Activated T-helper 2 cell treated with anti-CD3 and anti-CD28 coated beads, Interferon-gamma antibody, Interleukin-2, Interleukin-4, amounts not matched to agents 10 μg/mL and 5 μg/mL and 100 μg/mL, durations not matched to agents 14 hours and 24 hours and 36 hours (primary cell): ENCODE measurements at regions not wholly inside any gene's neighbourhood (a gene's known extent, or its start where the extent isn't known, plus 50 kb on each side); places are given as distances from the start of the nearest gene placed in this dataset.

Experiments used
- DNase-seq: peaks from one replicate; pipeline ENCODE4 v3.0.0; 2021; ENCODE audit warnings: low spot score
- H3K27ac Mint-ChIP-seq: one replicate; pipeline ENCODE4 v1.8.0; 2021; ENCODE audit warnings: mixed read lengths
- H3K27me3 Mint-ChIP-seq: one replicate; pipeline ENCODE4 v1.8.0; 2021; ENCODE audit warnings: low read depth, mixed read lengths
- H3K36me3 Mint-ChIP-seq: one replicate; pipeline ENCODE4 v1.8.0; 2021; ENCODE audit warnings: low read depth, mixed read lengths
- H3K4me1 Mint-ChIP-seq: one replicate; pipeline ENCODE4 v1.8.0; 2021; ENCODE audit warnings: low read depth, mixed read lengths
- H3K4me3 Mint-ChIP-seq: one replicate; pipeline ENCODE4 v1.8.0; 2021; ENCODE audit warnings: low read depth, mild to moderate bottlenecking, moderate library complexity, mixed read lengths
- H3K9me3 Mint-ChIP-seq: one replicate; pipeline ENCODE4 v1.8.0; 2021; ENCODE audit warnings: mixed read lengths
- intact Hi-C: fragments of 100-400 bp; cut with micrococcal nuclease; formaldehyde crosslinking; loops from one replicate; pipeline ENCODE4 v1.15.1; 2023

DNA sequence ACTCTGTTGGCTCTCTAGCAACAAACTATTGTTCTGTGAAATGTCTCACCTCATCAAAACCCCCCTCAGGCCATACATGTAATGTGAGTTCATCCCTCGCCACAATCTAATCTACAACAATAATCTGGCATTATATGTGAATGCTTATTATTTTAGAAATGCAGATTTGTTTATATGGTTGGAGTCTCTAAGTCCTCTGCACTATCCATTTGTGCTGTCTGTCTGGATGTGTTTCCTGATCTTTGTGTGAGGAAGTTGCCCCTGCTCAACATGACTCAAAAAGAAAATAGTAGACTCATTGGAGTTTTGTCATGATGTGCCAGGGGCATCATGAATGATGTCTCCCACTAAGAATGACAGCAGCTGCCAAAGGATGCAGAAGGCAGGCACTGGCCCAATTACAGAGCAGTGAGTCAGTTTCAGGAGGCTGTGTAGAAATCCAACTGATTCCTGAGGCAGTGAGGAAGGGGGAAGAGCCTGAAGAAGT lies 161.6 kb upstream of the PDZRN3 start:
- DNase-seq, result no peak
- Mint-ChIP-seq H3K9me3 (no peaks in the 10 kb centered on the region), H3K27ac (no peak overlapping the region), H3K27me3 (no peaks in the 10 kb centered on the region), H3K4me3 (no peak overlapping the region), H3K4me1 (no peaks in the 10 kb centered on the region), H3K36me3 (no peaks in the 10 kb centered on the region)
- intact Hi-C loops, result no loop called here

DNA sequence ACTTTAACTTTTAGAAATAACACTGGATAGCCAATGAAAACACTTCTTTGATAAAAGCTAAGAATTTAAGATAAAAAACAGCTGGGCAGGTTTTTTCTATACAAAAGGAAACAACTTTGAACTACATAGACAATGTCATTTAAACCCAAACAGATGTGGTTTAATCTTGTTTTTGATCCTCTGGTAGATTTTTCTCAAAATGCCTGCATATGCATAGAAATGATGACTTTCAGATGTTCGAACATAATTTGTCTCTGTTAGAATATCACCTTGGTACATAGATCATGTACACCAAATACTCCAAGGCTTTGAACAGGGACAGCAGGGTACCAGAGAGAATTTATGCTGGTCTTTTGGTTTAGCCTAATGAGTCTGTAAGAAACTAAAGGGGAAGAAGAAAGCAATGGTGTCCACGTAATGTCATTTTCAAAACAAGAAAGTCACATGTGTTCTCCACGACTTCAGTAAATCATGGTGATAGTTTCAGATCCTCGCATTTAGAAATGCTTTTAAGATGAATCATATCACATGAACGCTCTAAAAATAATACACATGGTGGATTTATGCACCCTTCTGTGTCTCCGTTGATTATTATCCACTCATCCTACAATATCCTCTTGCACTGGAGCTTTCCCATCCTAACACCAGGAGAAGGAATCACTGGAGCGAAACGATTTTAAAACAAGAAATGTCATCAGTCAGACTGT lies 160.1 kb upstream of the PDZRN3 start:
- intact Hi-C loops, result no loop called here
- Mint-ChIP-seq H3K36me3 (no peaks in the 10 kb centered on the region), H3K4me3 (no peak overlapping the region), H3K27ac (no peak overlapping the region), H3K4me1 (no peaks in the 10 kb centered on the region), H3K27me3 (no peaks in the 10 kb centered on the region), H3K9me3 (no peaks in the 10 kb centered on the region)
- DNase-seq, result no peak

DNA sequence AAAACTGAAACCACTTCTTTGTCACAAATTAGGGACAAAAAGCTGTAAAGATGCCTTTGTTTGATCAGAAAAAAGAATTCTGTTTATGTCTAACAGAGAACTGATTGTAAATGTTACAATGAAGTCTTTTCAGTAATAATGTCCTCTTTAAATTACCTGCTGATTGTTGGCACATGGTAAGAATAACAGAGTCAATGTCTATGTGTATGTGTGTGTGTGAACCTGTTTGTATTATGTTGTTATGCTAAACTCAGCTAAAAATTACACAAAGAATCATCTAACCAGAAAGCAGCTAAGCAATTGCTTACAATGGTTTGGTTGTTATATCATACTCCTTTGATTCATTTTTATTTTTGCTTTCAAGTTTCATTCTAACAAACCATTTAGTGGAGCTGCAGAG lies 159.1 kb upstream of the PDZRN3 start:
- Mint-ChIP-seq H3K27me3 (no peaks in the 10 kb centered on the region), H3K4me1 (no peaks in the 10 kb centered on the region), H3K4me3 (no peak overlapping the region), H3K36me3 (no peaks in the 10 kb centered on the region), H3K9me3 (no peaks in the 10 kb centered on the region), H3K27ac (no peak overlapping the region)
- no peak for DNase-seq
- intact Hi-C loops, result no loop called here

- Mint-ChIP-seq H3K4me3 (no peak overlapping the region), H3K27me3 (no peaks in the 10 kb centered on the region), H3K4me1 (no peaks in the 10 kb centered on the region), H3K36me3 (no peaks in the 10 kb centered on the region), H3K27ac (no peak overlapping the region), H3K9me3 (no peaks in the 10 kb centered on the region)
- intact Hi-C loops, result no loop called here
- DNase-seq, result no peak
Observed at GRCh38 chr3:73781541-73781940, 156.8 kb upstream of the PDZRN3 start.

- DNase-seq, result no peak
- no peaks in the 10 kb centered on the region for H3K27me3 Mint-ChIP-seq
- no peaks in the 10 kb centered on the region for H3K36me3 Mint-ChIP-seq
- H3K4me1 Mint-ChIP-seq, result no peaks in the 10 kb centered on the region
- intact Hi-C loops, result no loop called here
- peaks cover 4% of the 10 kb centered on the region for H3K9me3 Mint-ChIP-seq
- H3K4me3 Mint-ChIP-seq, result no peak overlapping the region
- H3K27ac Mint-ChIP-seq, result no peak overlapping the region
Observed at GRCh38 chr3:73774645-73775044, 149.9 kb upstream of the PDZRN3 start.

DNA sequence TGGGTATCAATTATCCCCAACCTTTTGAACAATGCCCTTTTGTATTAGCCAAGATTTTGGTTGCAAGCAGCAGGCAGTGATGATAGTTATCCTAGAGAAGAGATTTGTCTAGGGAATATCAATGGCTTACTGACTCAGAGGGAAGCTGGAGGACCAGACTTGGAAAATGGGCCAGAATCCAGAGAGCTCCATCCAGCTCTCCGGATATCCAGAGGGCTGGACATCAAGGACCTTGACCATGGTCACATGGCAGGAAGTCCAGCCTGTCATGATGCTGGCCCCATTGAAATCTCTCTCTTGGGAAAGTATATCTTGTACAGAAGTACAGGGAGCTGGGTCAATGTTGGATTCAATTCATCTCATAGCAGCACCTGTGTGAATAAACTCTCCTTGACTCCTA lies 148.5 kb upstream of the PDZRN3 start:
- Mint-ChIP-seq H3K27ac (no peak overlapping the region), H3K36me3 (no peaks in the 10 kb centered on the region), H3K27me3 (no peaks in the 10 kb centered on the region), H3K9me3 (peaks cover 4% of the 10 kb centered on the region), H3K4me3 (no peak overlapping the region), H3K4me1 (no peaks in the 10 kb centered on the region)
- intact Hi-C loops, result no loop called here
- DNase-seq, result no peak

DNA sequence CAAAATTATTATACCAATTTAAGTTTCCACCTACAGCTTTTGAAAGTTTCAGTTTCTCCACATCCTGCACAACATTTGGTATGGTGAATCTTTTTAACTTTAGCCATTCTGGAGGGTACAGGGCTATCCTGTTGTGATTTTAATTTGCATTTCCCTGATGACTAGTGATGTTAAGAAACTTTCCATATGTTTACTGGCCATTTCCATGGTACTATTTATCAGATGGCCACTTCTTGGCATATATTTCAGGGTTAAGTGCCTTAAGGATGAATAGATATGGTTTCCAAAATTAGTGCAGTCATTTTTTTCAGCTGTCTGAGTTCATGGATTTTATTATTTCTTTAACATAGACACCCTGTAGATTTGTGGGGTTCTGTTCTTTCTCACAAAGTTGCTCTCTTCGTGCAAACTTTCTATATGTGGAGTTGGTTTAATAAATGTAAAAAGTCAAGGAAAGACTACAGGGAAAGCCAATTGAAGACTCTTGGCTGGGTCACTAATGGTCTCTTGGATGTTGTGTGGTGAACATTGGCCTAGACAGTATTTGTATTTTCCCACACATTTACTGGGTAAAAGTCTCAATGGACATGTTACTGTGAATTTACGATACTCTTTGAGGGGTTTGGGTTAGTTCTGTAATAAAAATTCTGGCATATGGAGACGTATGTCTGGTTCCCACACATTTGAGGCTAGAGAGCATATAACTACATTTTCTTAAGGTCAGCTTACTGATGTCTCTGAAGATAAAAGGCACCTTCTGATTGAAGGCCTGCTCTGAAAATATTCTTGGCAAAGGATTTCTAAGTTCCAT lies 147.5 kb upstream of the PDZRN3 start:
- intact Hi-C loops, result no loop called here
- no peak overlapping the region for H3K27ac Mint-ChIP-seq
- H3K27me3 Mint-ChIP-seq, result no peaks in the 10 kb centered on the region
- no peaks in the 10 kb centered on the region for H3K36me3 Mint-ChIP-seq
- H3K4me3 Mint-ChIP-seq, result no peak overlapping the region
- no peak for DNase-seq
- no peaks in the 10 kb centered on the region for H3K4me1 Mint-ChIP-seq
- H3K9me3 Mint-ChIP-seq, result peaks cover 7% of the 10 kb centered on the region

DNA sequence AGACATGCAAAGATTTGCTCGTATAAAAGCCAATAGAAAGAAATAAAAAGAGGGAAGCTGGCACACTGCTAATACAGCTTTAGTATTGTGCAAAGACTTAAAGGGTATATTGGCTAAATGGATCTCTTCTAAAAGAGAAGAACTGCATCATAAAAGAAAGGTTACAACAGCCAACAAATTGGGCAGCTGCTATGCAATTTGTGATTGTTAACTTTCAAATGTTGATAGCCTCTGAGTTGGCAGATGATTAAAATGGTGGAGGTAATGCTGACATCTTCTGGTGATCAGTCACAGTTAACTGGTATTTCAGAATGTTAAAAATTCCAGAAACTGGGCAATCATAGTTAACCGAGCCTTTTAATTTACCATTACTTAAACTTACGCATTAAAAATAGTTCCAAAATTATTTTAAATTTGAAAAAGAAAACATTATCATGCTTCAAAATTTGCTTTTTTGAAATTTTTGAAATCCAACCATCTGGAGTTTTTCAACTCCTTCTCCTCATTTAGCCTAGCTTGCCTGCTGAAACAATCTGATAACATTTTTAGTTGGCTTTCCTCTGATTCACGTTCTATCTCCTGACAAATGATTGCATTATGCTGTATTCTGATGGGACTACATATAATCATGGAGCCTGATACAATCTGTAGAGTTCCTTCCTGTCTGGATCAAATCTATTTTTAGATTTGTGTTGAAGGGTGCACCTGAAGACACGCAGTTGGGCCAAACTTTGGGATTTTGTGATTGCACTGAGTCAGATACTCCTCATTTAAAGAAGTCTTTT lies 144.0 kb upstream of the PDZRN3 start:
- Mint-ChIP-seq H3K36me3 (no peaks in the 10 kb centered on the region), H3K4me1 (no peaks in the 10 kb centered on the region), H3K4me3 (no peak overlapping the region), H3K27me3 (no peaks in the 10 kb centered on the region), H3K27ac (no peak overlapping the region), H3K9me3 (peaks cover 11% of the 10 kb centered on the region)
- intact Hi-C loops, result no loop called here
- DNase-seq, result no peak

- Mint-ChIP-seq H3K9me3 (peaks cover 16% of the 10 kb centered on the region), H3K27me3 (no peaks in the 10 kb centered on the region), H3K4me1 (no peaks in the 10 kb centered on the region), H3K36me3 (no peaks in the 10 kb centered on the region), H3K27ac (no peak overlapping the region), H3K4me3 (no peak overlapping the region)
- intact Hi-C loops, result no loop called here
- no peak for DNase-seq
Observed at GRCh38 chr3:73766599-73767381, 142.0 kb upstream of the PDZRN3 start.

DNA sequence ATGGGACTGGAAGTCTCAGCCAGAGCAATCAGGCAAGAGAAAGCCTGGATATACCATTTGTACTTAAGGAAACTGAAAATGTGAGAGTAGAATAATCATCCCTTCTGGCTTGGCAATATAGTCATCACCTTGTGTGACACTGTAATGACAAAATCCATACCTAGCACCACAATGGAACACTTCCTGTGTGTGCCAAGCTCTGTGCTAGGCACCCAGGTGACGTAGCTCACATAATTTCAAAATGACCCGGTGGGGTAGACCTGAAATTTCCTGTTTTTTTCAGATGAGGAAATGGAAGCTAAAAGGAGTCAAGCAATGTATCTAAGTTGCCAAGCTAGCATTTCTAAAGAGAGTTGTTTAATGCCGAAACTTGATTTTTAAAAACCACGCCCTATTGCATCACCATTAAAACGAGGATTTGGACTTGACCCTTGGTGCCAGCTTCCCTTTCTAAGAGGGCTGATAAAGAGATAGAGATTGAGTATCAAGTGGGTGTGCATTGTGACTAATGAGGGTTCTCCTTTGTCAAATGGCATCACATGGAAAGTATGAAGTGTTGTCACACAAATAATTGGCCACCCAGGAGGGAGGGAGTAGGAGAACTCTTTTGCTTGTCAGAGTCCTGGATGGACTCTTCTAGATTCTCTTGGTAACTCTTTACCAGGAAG lies 141.3 kb upstream of the PDZRN3 start:
- DNase-seq, result no peak
- H3K4me3 Mint-ChIP-seq, result no peak overlapping the region
- peaks cover 16% of the 10 kb centered on the region for H3K9me3 Mint-ChIP-seq
- H3K27ac Mint-ChIP-seq, result no peak overlapping the region
- no peaks in the 10 kb centered on the region for H3K27me3 Mint-ChIP-seq
- H3K36me3 Mint-ChIP-seq, result no peaks in the 10 kb centered on the region
- no peaks in the 10 kb centered on the region for H3K4me1 Mint-ChIP-seq
- intact Hi-C loops, result no loop called here

DNA sequence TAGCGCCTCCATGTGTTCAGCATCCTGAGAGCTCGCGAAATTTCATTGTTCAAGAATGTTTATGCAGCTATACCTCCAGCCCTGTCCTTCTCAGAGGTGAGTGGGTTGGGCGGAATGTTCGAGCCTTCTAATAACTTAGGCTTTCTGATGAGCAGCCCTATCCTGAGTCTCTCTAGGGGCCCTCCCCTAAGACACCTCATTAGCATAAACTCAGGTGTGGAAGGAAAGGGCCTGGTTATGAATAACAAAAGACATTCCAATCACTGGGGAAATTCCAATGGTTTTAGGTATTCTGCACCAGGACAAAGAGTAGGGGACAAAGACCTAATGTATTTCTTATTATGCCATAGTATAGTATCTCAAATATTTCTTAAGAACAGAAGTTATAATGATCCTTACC lies 138.1 kb upstream of the PDZRN3 start:
- Mint-ChIP-seq H3K4me1 (no peaks in the 10 kb centered on the region), H3K36me3 (no peaks in the 10 kb centered on the region), H3K27ac (no peak overlapping the region), H3K27me3 (no peaks in the 10 kb centered on the region), H3K9me3 (peaks cover 12% of the 10 kb centered on the region), H3K4me3 (no peak overlapping the region)
- DNase-seq, result no peak
- intact Hi-C loops, result no loop called here

DNA sequence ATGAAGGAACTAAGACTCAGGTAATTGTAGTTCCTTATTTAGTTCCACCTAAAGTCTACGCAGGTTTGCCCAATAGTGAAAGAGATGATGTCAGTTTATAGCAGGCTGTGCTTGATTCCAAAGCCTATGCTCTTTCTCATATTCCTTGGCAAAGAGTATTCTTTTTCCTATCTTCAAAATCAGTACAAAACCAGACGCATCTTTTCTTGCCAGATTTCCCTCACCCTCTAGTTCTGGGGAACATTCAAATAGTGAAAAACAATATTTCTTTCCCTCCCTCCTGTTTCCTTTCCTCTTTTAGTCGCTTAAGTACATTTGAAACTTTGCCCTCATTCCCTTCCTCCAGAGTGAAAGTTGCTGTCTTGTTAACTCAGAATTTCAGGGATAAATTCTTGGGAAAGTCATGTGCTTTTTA lies 134.6 kb upstream of the PDZRN3 start:
- Mint-ChIP-seq H3K4me1 (no peaks in the 10 kb centered on the region), H3K27me3 (no peaks in the 10 kb centered on the region), H3K9me3 (peaks cover 5% of the 10 kb centered on the region), H3K4me3 (no peak overlapping the region), H3K36me3 (no peaks in the 10 kb centered on the region), H3K27ac (no peak overlapping the region)
- intact Hi-C loops, result no loop called here
- DNase-seq, result no peak
